K562 (cell line): ENCODE measurements at regions not wholly inside any gene's neighbourhood (a gene's known extent, or its start where the extent isn't known, plus 50 kb on each side); places are given as distances from the start of the nearest gene placed in this dataset.

Source experiments
- ATAC-seq: fragments of 200-7000 bp; cut with Tn5 transposase; 3 replicates; pipeline ENCODE4 v1.9.1; 2020; ENCODE audit warnings: moderate library complexity
- BruUV-seq: library from RNA; stranded (reverse); fragments of 400-500 nt; replicated peaks from 2 replicates; lab custom pipeline; 2021; lab: Mats Ljungman, UMichigan
- CTCF ChIA-PET: fragments of 300-600 bp; formaldehyde crosslinking; extraction: SDS; loops from one replicate; lab custom pipeline; 2021; ENCODE audit warnings: low intra/inter-chr PET ratio; lab: Yijun Ruan, JAX
- POLR2A ChIA-PET: fragments of 300-600, 350-650 bp; sonication (Branson Sonifier 250); formaldehyde crosslinking; extraction: SDS; loops from one replicate; lab custom pipeline; 2021; ENCODE audit warnings: antibody characterized with exemption, inconsistent platforms; lab: Yijun Ruan, JAX
- DNase-seq, 4 experiments: peaks; one replicate each; pipeline versions ENCODE4 v3.0.0 to v3.0.0-alpha.2; 2011 to 2018; ENCODE audit warnings: low spot score in 3 of 4, mixed read lengths in 3 of 4; ENCODE audit errors: extremely low read depth in 1 of 4
- FAIRE-seq: peaks from 2 replicates; lab custom pipeline; 2011; peaks lifted over from hg19 to GRCh38; lab: Jason Lieb, UNC
- H2AFZ ChIP-seq: 2 replicates; pipeline ENCODE4 v1.6.0; 2011; ENCODE audit warnings: low read depth, low read length, control low read depth, inconsistent platforms
- H3K27ac ChIP-seq: fragments of 200-600 bp; 3 replicates; pipeline ENCODE4 v1.8.0; 2011; ENCODE audit warnings: low read depth, mild to moderate bottlenecking, control low read depth, inconsistent platforms, low read length, moderate library complexity, mixed read lengths; ENCODE audit errors: extremely low read depth
- H3K27me3 ChIP-seq, 2 experiments: fragments of 300-600 bp in 1 of 2; 2 replicates in 1 of 2; 3 replicates in 1 of 2; pipeline versions ENCODE4 v1.6.0 to v1.8.0; 2011; ENCODE audit warnings: inconsistent platforms in 2 of 2, low read length in 2 of 2, mild to moderate bottlenecking in 1 of 2, mixed read lengths in 1 of 2, moderate library complexity in 1 of 2; ENCODE audit not compliant: control insufficient read depth in 2 of 2, insufficient read depth in 2 of 2
- H3K36me3 ChIP-seq: fragments of 300-600 bp; 3 replicates; pipeline ENCODE4 v1.8.0; 2011; ENCODE audit warnings: mild to moderate bottlenecking, low read length, inconsistent platforms; ENCODE audit not compliant: control insufficient read depth, insufficient read depth
- H3K4me1 ChIP-seq, 2 experiments: fragments of 200-600 bp in 1 of 2; replicated peaks in 1 of 2; 2 replicates in 1 of 2; 3 replicates in 1 of 2; pipeline versions ENCODE4 v1.5.1 to v1.8.0; 2011; ENCODE audit warnings: inconsistent platforms in 2 of 2, low read length in 2 of 2, mild to moderate bottlenecking in 1 of 2, mixed read lengths in 1 of 2, moderate library complexity in 1 of 2; ENCODE audit not compliant: control insufficient read depth in 2 of 2, insufficient read depth in 2 of 2
- H3K4me2 ChIP-seq: 2 replicates; pipeline ENCODE4 v1.6.1; 2011; ENCODE audit warnings: low read length, control low read depth, inconsistent platforms, mixed read lengths; ENCODE audit not compliant: insufficient read depth
- H3K4me3 ChIP-seq: fragments of 200-600 bp; sonication (generic), shearing (Covaris generic); 2 replicates; pipeline ENCODE4 v1.5.1; 2016; ENCODE audit warnings: control low read depth, inconsistent platforms
- H3K79me2 ChIP-seq: fragments of 200-600 bp; 3 replicates; pipeline ENCODE4 v1.8.0; 2011; ENCODE audit warnings: low read length, inconsistent platforms; ENCODE audit not compliant: control insufficient read depth, insufficient read depth
- H3K9ac ChIP-seq, 2 experiments: 2 replicates each; pipeline versions ENCODE4 v1.6.0 to v1.6.1; 2011; ENCODE audit warnings: low read depth in 2 of 2, low read length in 2 of 2, control low read depth in 1 of 2, inconsistent platforms in 1 of 2, mild to moderate bottlenecking in 1 of 2, mixed read lengths in 1 of 2; ENCODE audit not compliant: insufficient read depth in 1 of 2
- H3K9me1 ChIP-seq: one replicate; pipeline ENCODE4 v1.6.0; 2011; ENCODE audit warnings: inconsistent platforms, mild to moderate bottlenecking, low read length, moderate library complexity; ENCODE audit not compliant: control insufficient read depth, insufficient read depth
- H3K9me3 ChIP-seq: replicated peaks from 2 replicates; pipeline ENCODE4 v1.5.1; 2011; ENCODE audit warnings: low read depth, low read length, inconsistent platforms; ENCODE audit not compliant: control insufficient read depth, insufficient read depth
- H4K20me1 ChIP-seq: replicated peaks from 2 replicates; pipeline ENCODE4 v1.6.1; 2011; ENCODE audit warnings: low read length, inconsistent platforms, mixed read lengths; ENCODE audit not compliant: control insufficient read depth, insufficient read depth
- ARID4B ChIP-seq: sonication (generic); formaldehyde crosslinking; IDR thresholded peaks from 2 replicates; pipeline ENCODE4 v1.8.0; 2022; ENCODE audit warnings: mild to moderate bottlenecking, missing genetic modification reagents
- ATF3 ChIP-seq, 2 experiments: fragments of 450-650 bp in 1 of 2; sonication (generic) in 1 of 2; formaldehyde crosslinking in 1 of 2; IDR thresholded peaks in 1 of 2; conservative IDR thresholded peaks in 1 of 2; 2 replicates each; pipeline versions ENCODE4 v1.6.1 to v1.8.1; 2016 to 2023; ENCODE audit warnings: mild to moderate bottlenecking in 2 of 2, moderate library complexity in 2 of 2, inconsistent platforms in 1 of 2, missing genetic modification reagents in 1 of 2
- BDP1 ChIP-seq: IDR thresholded peaks from 3 replicates; pipeline ENCODE4 v1.6.1; 2011; ENCODE audit not compliant: insufficient read length, insufficient read depth
- E4F1 ChIP-seq: fragments of 250-450 bp; sonication (Bioruptor Pico); IDR thresholded peaks from 2 replicates; pipeline ENCODE4 v1.5.0; 2021; ENCODE audit warnings: mild to moderate bottlenecking, borderline replicate concordance
- GABPB2 ChIP-seq: fragments of 250-450 bp; sonication (Bioruptor Pico); conservative IDR thresholded peaks from 2 replicates; pipeline ENCODE4 v1.5.1; 2021; ENCODE audit warnings: mild to moderate bottlenecking
- HMG20B ChIP-seq: fragments of 250-450 bp; sonication (Bioruptor Pico); IDR thresholded peaks from 2 replicates; pipeline ENCODE4 v1.5.0; 2021; ENCODE audit warnings: mild to moderate bottlenecking
- MAFK ChIP-seq: IDR thresholded peaks from 2 replicates; pipeline ENCODE4 v1.6.1; 2011; ENCODE audit warnings: low read length, improper control_type of control experiment
- NFE2L1 ChIP-seq: fragments of 450-650 bp; IDR thresholded peaks from 2 replicates; pipeline ENCODE4 v1.6.1; 2016; ENCODE audit warnings: missing genetic modification characterization, low read depth, mild to moderate bottlenecking, missing compliant biosample characterization, moderate library complexity, borderline replicate concordance
- PHTF2 ChIP-seq: fragments of 250-450 bp; sonication (Bioruptor Pico); IDR thresholded peaks from 2 replicates; pipeline ENCODE4 v1.5.0; 2021; ENCODE audit warnings: mild to moderate bottlenecking
- PREB ChIP-seq: sonication (generic); formaldehyde crosslinking; IDR thresholded peaks from 2 replicates; pipeline ENCODE4 v1.8.1; 2023; ENCODE audit warnings: mild to moderate bottlenecking, missing genetic modification reagents
- ZNF217 ChIP-seq: sonication (generic); formaldehyde crosslinking; IDR thresholded peaks from 2 replicates; pipeline ENCODE4 v1.8.0; 2022; ENCODE audit warnings: mild to moderate bottlenecking, missing genetic modification reagents
- ZNF232 ChIP-seq: sonication (generic); formaldehyde crosslinking; IDR thresholded peaks from 2 replicates; pipeline ENCODE4 v1.8.0; 2022; ENCODE audit warnings: mild to moderate bottlenecking, missing genetic modification reagents
- ZNF717 ChIP-seq: fragments of 250-450 bp; sonication (Bioruptor Pico); IDR thresholded peaks from 2 replicates; pipeline ENCODE4 v1.5.0; 2021
- ZNF76 ChIP-seq: fragments of 250-450 bp; sonication (Bioruptor Pico); IDR thresholded peaks from 2 replicates; pipeline ENCODE4 v1.4.0; 2020; ENCODE audit warnings: mild to moderate bottlenecking, moderate library complexity, borderline replicate concordance
- WGBS: fragments of 100-300 bp; shearing (Covaris generic); methylation state at CpG from one replicate; pipeline ENCODE4 v1.1.6; 2016; ENCODE audit warnings: low coverage, mixed read lengths; ENCODE audit not compliant: insufficient coverage; ENCODE audit errors: missing lambda C conversion rate; 5-methylcytosine and 5-hydroxymethylcytosine counted together
- in situ Hi-C: fragments of 300-500 bp; cut with MboI; formaldehyde crosslinking; loops from 4 replicates; pipeline ENCODE4 v1.15.0; 2018; ENCODE audit warnings: inconsistent platforms, mixed read lengths
- intact Hi-C: fragments of 100-400 bp; cut with micrococcal nuclease; formaldehyde crosslinking; loops from 2 replicates; pipeline ENCODE4 v1.14.2; 2022

- ATAC-seq = no peak
- no peak overlapping the region for H3K4me3 ChIP-seq
- in situ Hi-C loops = no loop called here
- no peak for FAIRE-seq
- H3K79me2 ChIP-seq = no peaks in the 10 kb centered on the region
- H3K27ac ChIP-seq = no peak overlapping the region
- intact Hi-C loops = no loop called here
- no peak overlapping the region for H3K4me2 ChIP-seq
- ChIA-PET POLR2A (interaction anchor here (0.6 kb wide), 1 partner anchor 230 kb away, joined by 3 read pairs; no protein-coding TSS in a partner anchor), CTCF (interaction anchor here (0.6 kb wide), 1 partner anchor 248 kb away, joined by 3 read pairs; no protein-coding TSS in a partner anchor)
- H3K9me3 ChIP-seq = no peaks in the 10 kb centered on the region; the same call in 1 of the 2 replicates
- no peaks in the 10 kb centered on the region for H3K9me1 ChIP-seq
- H3K36me3 ChIP-seq = no peaks in the 10 kb centered on the region
- no peaks in the 10 kb centered on the region for H4K20me1 ChIP-seq
- no peaks in the 10 kb centered on the region for H3K4me1 ChIP-seq
- H3K9ac ChIP-seq = no peak overlapping the region
- no peaks in the 10 kb centered on the region for H3K27me3 ChIP-seq
- no peak for DNase-seq
- WGBS = 0% methylated on average over 1 of the region's 1 CpG
- no TSS peak for BruUV-seq
- no peak overlapping the region for H2AFZ ChIP-seq
- TF ChIP-seq ZNF76 (CRISPR knock-in tag) (no peak), ZNF717 (CRISPR knock-in tag) (no peak), PREB (CRISPR knock-in tag) (no peak), MAFK (no peak), NFE2L1 (tag) (no peak), ATF3 (IDR thresholded peaks at IDR 0.05) (no peak), ATF3 (CRISPR knock-in tag; conservative IDR thresholded peaks at IDR 0.05) (no peak), E4F1 (CRISPR knock-in tag) (no peak), HMG20B (CRISPR knock-in tag) (no peak), ZNF217 (CRISPR knock-in tag) (no peak), GABPB2 (CRISPR knock-in tag) (no peak), PHTF2 (CRISPR knock-in tag) (no peak), ARID4B (CRISPR knock-in tag) (no peak), BDP1 (no peak), ZNF232 (CRISPR knock-in tag) (no peak)
Measured at GRCh38 chr5:54912021-54912420, 73.4 kb downstream of the ESM1 start.
